CD4-positive, alpha-beta memory T cell (primary cell): ENCODE measurements at regions not wholly inside any gene's neighbourhood (a gene's known extent, or its start where the extent isn't known, plus 50 kb on each side); places are given as distances from the start of the nearest gene placed in this dataset.

Experiments used
- CTCF ChIA-PET: fragments of 350-600 bp; sonication (Branson Sonifier 250); formaldehyde crosslinking; loops from one replicate; lab custom pipeline; 2021; ENCODE audit warnings: inconsistent platforms; ENCODE audit not compliant: partially characterized antibody; lab: Charles Lee
- POLR2A ChIA-PET: fragments of 350-600 bp; sonication (Branson Sonifier 250); formaldehyde crosslinking; loops from one replicate; lab custom pipeline; 2021; ENCODE audit not compliant: partially characterized antibody; lab: Charles Lee
- DNase-seq, 5 donors: peaks; one replicate each; pipeline versions ENCODE4 v3.0.0 to v3.0.0-alpha.2; 2020 to 2022; ENCODE audit warnings: mixed read lengths in 1 of 5
- H3K27ac ChIP-seq: one replicate; pipeline ENCODE4 v1.7.0; 2013; ENCODE audit warnings: low read depth, low read length
- H3K27me3 ChIP-seq: 2 replicates; pipeline ENCODE4 v1.7.0; 2013; ENCODE audit warnings: mild to moderate bottlenecking, low read length, moderate library complexity; ENCODE audit not compliant: insufficient read depth
- H3K36me3 ChIP-seq: 2 replicates; pipeline ENCODE4 v1.7.0; 2013; ENCODE audit warnings: mild to moderate bottlenecking, low read length, moderate library complexity; ENCODE audit not compliant: insufficient read depth
- H3K4me1 ChIP-seq: 2 replicates; pipeline ENCODE4 v1.7.0; 2013; ENCODE audit warnings: mild to moderate bottlenecking, low read length, moderate library complexity; ENCODE audit not compliant: insufficient read depth
- H3K4me3 ChIP-seq, 2 donors: one replicate each; pipeline ENCODE4 v1.7.0; 2013; ENCODE audit warnings: low read length in 2 of 2, mild to moderate bottlenecking in 1 of 2
- H3K9me3 ChIP-seq, 2 donors: one replicate each; pipeline ENCODE4 v1.7.0; 2013; ENCODE audit warnings: low read length in 2 of 2, control low read depth in 1 of 2; ENCODE audit not compliant: control insufficient read depth in 1 of 2
- H3K27ac Mint-ChIP-seq, 7 donors: one replicate each; pipeline ENCODE4 v1.8.0; 2020 to 2021; ENCODE audit warnings: mixed read lengths in 7 of 7, mild to moderate bottlenecking in 6 of 7, inconsistent platforms in 3 of 7, moderate library complexity in 3 of 7
- H3K27me3 Mint-ChIP-seq, 2 donors: one replicate each; pipeline ENCODE4 v1.8.0; 2020 to 2021; ENCODE audit warnings: mixed read lengths in 2 of 2
- H3K36me3 Mint-ChIP-seq, 2 donors: one replicate each; pipeline ENCODE4 v1.8.0; 2020 to 2021; ENCODE audit warnings: mixed read lengths in 2 of 2, inconsistent platforms in 1 of 2, mild to moderate bottlenecking in 1 of 2
- H3K4me1 Mint-ChIP-seq, 4 donors: one replicate each; pipeline ENCODE4 v1.8.0; 2020 to 2021; ENCODE audit warnings: mixed read lengths in 4 of 4, mild to moderate bottlenecking in 1 of 4
- H3K4me3 Mint-ChIP-seq, 8 donors: one replicate each; pipeline ENCODE4 v1.8.0; 2020 to 2021; ENCODE audit warnings: mixed read lengths in 8 of 8, mild to moderate bottlenecking in 7 of 8, moderate library complexity in 6 of 8, inconsistent platforms in 3 of 8
- H3K9me3 Mint-ChIP-seq, 8 donors: one replicate each; pipeline ENCODE4 v1.8.0; 2020 to 2021; ENCODE audit warnings: mixed read lengths in 8 of 8, mild to moderate bottlenecking in 5 of 8, inconsistent platforms in 3 of 8, moderate library complexity in 1 of 8
- intact Hi-C: fragments of 100-400 bp; cut with micrococcal nuclease; formaldehyde crosslinking; loops from one replicate; pipeline ENCODE4 v1.15.1; 2023

- H3K4me3 Mint-ChIP-seq: no peak overlapping the region
- POLR2A ChIA-PET: no interaction called here
- peaks cover 27 to 30% of the 10 kb centered on the region in 2 donors for H3K27me3 Mint-ChIP-seq
- peaks cover 0 to 29% (median 12%) of the 10 kb centered on the region in 8 donors for H3K9me3 Mint-ChIP-seq
- Histone ChIP-seq H3K27ac (no peak overlapping the region), H3K9me3 (no peaks in the 10 kb centered on the region), H3K36me3 (no peaks in the 10 kb centered on the region), H3K27me3 (no peaks in the 10 kb centered on the region), H3K4me3 (no peak overlapping the region), H3K4me1 (no peaks in the 10 kb centered on the region)
- no peaks in the 10 kb centered on the region for H3K4me1 Mint-ChIP-seq
- H3K27ac Mint-ChIP-seq: no peak overlapping the region
- intact Hi-C loops: no loop called here
- no peak for DNase-seq
- H3K36me3 Mint-ChIP-seq: no peaks in the 10 kb centered on the region
- CTCF ChIA-PET: no interaction called here
Observed at GRCh38 chr19:29364224-29364726, 151.3 kb upstream of the UQCRFS1 start.

- ChIA-PET CTCF (no interaction called here), POLR2A (no interaction called here)
- H3K4me1 ChIP-seq: no peaks in the 10 kb centered on the region
- no peaks in the 10 kb centered on the region for H3K36me3 ChIP-seq
- intact Hi-C loops: no loop called here
- H3K27me3 ChIP-seq: no peaks in the 10 kb centered on the region
- no peak overlapping the region for H3K27ac ChIP-seq
- Mint-ChIP-seq H3K4me1 (no peaks in the 10 kb centered on the region), H3K4me3 (no peak overlapping the region), H3K27me3 (peaks cover 27 to 32% of the 10 kb centered on the region in 2 donors), H3K9me3 (peaks cover 0 to 21% (median 8%) of the 10 kb centered on the region in 8 donors), H3K36me3 (no peaks in the 10 kb centered on the region), H3K27ac (peak overlapping the region in 1 of 7 donors; percentile 36)
- no peak for DNase-seq
- H3K9me3 ChIP-seq: no peaks in the 10 kb centered on the region
- H3K4me3 ChIP-seq: no peak overlapping the region
Observed at GRCh38 chr19:29364999-29365398, 152.0 kb upstream of the UQCRFS1 start.

GRCh38 chr19:29365836-29366417 is 153.0 kb upstream of the UQCRFS1 start:
- CTCF ChIA-PET: no interaction called here
- Mint-ChIP-seq H3K27me3 (peaks cover 29 to 32% of the 10 kb centered on the region in 2 donors), H3K4me1 (no peaks in the 10 kb centered on the region)

GRCh38 chr19:29366757-29367156 is 153.8 kb upstream of the UQCRFS1 start:
- Histone ChIP-seq H3K27ac (no peak overlapping the region), H3K36me3 (no peaks in the 10 kb centered on the region), H3K27me3 (no peaks in the 10 kb centered on the region), H3K4me1 (no peaks in the 10 kb centered on the region), H3K4me3 (no peak overlapping the region), H3K9me3 (no peaks in the 10 kb centered on the region)
- DNase-seq: no peak
- no peaks in the 10 kb centered on the region for H3K36me3 Mint-ChIP-seq
- ChIA-PET CTCF (no interaction called here), POLR2A (no interaction called here)
- peaks cover 0 to 7% (median 4%) of the 10 kb centered on the region in 8 donors for H3K9me3 Mint-ChIP-seq
- H3K27ac Mint-ChIP-seq: no peak overlapping the region
- peaks cover 29 to 32% of the 10 kb centered on the region in 2 donors for H3K27me3 Mint-ChIP-seq
- H3K4me3 Mint-ChIP-seq: no peak overlapping the region
- no peaks in the 10 kb centered on the region for H3K4me1 Mint-ChIP-seq
- intact Hi-C loops: no loop called here

More at GRCh38 chr19:29365836-29366417, 153.0 kb upstream of the UQCRFS1 start:
- H3K9me3 Mint-ChIP-seq: peaks cover 0 to 13% (median 4%) of the 10 kb centered on the region in 8 donors
- POLR2A ChIA-PET: no interaction called here
- Histone ChIP-seq H3K4me1 (no peaks in the 10 kb centered on the region), H3K27me3 (no peaks in the 10 kb centered on the region), H3K36me3 (no peaks in the 10 kb centered on the region), H3K9me3 (no peaks in the 10 kb centered on the region), H3K4me3 (no peak overlapping the region), H3K27ac (no peak overlapping the region)
- no peak for DNase-seq
- no peaks in the 10 kb centered on the region for H3K36me3 Mint-ChIP-seq
- H3K4me3 Mint-ChIP-seq: no peak overlapping the region
- H3K27ac Mint-ChIP-seq: no peak overlapping the region
- intact Hi-C loops: no loop called here

- ChIA-PET CTCF (no interaction called here), POLR2A (no interaction called here)
- Histone ChIP-seq H3K9me3 (no peaks in the 10 kb centered on the region), H3K4me3 (no peak overlapping the region), H3K4me1 (no peaks in the 10 kb centered on the region), H3K27ac (no peak overlapping the region), H3K36me3 (no peaks in the 10 kb centered on the region), H3K27me3 (no peaks in the 10 kb centered on the region)
- intact Hi-C loops: no loop called here
- H3K4me1 Mint-ChIP-seq: no peaks in the 10 kb centered on the region
- no peak overlapping the region for H3K27ac Mint-ChIP-seq
- no peaks in the 10 kb centered on the region for H3K36me3 Mint-ChIP-seq
- H3K27me3 Mint-ChIP-seq: peaks cover 29% of the 10 kb centered on the region in 2 donors
- DNase-seq: no peak
- no peak overlapping the region for H3K4me3 Mint-ChIP-seq
- peaks cover 0 to 4% (median under 1%) of the 10 kb centered on the region in 8 donors for H3K9me3 Mint-ChIP-seq
Observed at GRCh38 chr19:29367791-29368222, 154.9 kb upstream of the UQCRFS1 start.

- Histone ChIP-seq H3K4me3 (no peak overlapping the region), H3K4me1 (no peaks in the 10 kb centered on the region), H3K27me3 (no peaks in the 10 kb centered on the region), H3K36me3 (no peaks in the 10 kb centered on the region), H3K9me3 (no peaks in the 10 kb centered on the region), H3K27ac (no peak overlapping the region)
- Mint-ChIP-seq H3K36me3 (no peaks in the 10 kb centered on the region), H3K27me3 (peaks cover 27 to 29% of the 10 kb centered on the region in 2 donors), H3K4me1 (no peaks in the 10 kb centered on the region), H3K4me3 (no peak overlapping the region), H3K9me3 (peaks cover 0 to 3% (median 0%) of the 10 kb centered on the region in 8 donors), H3K27ac (no peak overlapping the region)
- no peak for DNase-seq
- ChIA-PET CTCF (no interaction called here), POLR2A (no interaction called here)
- intact Hi-C loops: no loop called here
Observed at GRCh38 chr19:29370276-29370675, 155.5 kb upstream of the VSTM2B start.

GRCh38 chr19:29371251-29372090 is 154.3 kb upstream of the VSTM2B start:
- H3K27ac Mint-ChIP-seq: no peak overlapping the region
- Histone ChIP-seq H3K36me3 (no peaks in the 10 kb centered on the region), H3K9me3 (no peaks in the 10 kb centered on the region), H3K27ac (no peak overlapping the region), H3K27me3 (no peaks in the 10 kb centered on the region), H3K4me3 (no peak overlapping the region), H3K4me1 (no peaks in the 10 kb centered on the region)
- peaks cover 19 to 21% of the 10 kb centered on the region in 2 donors for H3K27me3 Mint-ChIP-seq
- no peak overlapping the region for H3K4me3 Mint-ChIP-seq
- intact Hi-C loops: no loop called here
- POLR2A ChIA-PET: no interaction called here
- CTCF ChIA-PET: no interaction called here
- DNase-seq: no peak
- peaks cover 0 to 3% (median 0%) of the 10 kb centered on the region in 8 donors for H3K9me3 Mint-ChIP-seq
- H3K4me1 Mint-ChIP-seq: no peaks in the 10 kb centered on the region
- no peaks in the 10 kb centered on the region for H3K36me3 Mint-ChIP-seq
